GM18520 (cell line): ENCODE measurements at regions not wholly inside any gene's neighbourhood (a gene's known extent, or its start where the extent isn't known, plus 50 kb on each side); places are given as distances from the start of the nearest gene placed in this dataset.

Experiments used
- ATAC-seq: cut with Tn5 transposase; IDR thresholded peaks from one replicate; pipeline ENCODE4 v1.9.1; 2021; ENCODE audit not compliant: unreplicated experiment

DNA sequence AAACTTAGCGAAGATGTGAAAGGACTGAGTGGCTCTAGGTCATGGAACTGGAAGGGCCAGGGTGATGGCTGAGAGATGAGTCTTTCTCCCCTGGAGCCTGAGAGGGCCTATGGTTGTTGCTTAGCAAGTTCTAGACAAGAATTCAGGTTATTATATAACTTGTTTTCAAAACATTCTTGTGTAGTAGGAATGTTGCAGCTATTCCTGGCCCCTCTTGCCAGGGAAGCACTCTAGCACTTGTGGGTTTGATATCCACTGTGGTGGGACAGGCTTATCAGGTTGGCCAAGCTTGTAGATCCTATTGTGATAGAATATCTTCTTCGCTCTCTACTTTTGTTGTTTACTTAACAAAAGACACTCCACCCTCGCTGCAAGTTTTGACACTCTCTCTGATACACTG is 211.8 kb upstream of the CITED2 start:
- ATAC-seq, result no peak

DNA sequence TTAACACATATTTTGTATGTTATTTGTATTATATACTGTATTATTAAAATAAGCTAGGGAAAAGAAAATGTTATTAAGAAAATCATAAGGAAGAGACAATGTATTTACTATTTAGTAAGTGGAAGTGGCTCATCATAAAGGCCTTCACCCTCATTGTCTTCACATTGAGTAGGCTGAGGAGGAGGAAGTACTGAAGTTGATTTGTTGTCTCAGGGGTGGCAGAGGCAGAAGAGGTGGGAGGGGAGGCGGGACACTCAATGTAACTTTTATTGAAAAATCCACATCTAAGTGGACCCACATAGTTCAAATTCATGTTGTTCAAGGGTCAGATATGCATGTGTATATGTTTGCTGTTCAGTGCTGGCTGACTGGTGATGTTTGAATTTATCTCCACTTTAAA is 210.2 kb upstream of the CITED2 start:
- ATAC-seq, result no peak

DNA sequence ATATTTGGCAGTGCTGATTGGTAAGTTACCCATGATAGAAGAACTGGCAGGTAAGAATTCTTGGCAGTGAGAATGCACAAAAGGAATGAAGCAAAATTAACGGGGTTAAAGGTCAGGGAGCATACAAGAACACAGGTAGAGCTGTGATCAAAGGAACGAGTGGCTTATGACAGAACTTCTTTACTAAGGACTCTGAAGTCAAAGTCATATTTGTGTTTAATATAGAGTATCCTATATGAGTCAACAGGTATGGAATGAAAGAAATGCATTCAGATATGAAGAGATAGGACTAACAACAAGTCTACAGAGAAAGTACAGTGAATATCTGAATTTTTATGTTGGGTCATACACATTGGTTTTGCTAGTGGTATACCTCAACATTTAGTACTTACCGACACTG is 209.0 kb upstream of the CITED2 start:
- ATAC-seq, result no peak

DNA sequence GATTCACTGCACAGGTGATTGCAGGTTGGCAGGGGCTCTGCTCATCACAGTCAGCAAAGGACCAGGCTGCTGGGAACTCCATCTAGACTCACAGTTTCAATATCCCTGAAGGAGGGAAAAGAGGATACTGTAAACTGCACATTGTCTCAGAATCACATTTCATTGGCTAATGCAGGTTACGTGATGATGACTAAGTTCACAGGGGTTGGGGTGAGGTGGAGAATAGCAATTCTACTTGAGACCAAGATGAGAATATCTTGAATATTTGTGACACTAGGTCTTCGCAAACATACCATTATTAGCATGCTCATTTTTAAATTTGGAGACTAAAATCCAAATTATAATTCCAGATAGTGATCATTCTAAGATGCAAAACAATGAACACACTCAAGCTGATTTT is 208.5 kb upstream of the CITED2 start:
- no peak for ATAC-seq

DNA sequence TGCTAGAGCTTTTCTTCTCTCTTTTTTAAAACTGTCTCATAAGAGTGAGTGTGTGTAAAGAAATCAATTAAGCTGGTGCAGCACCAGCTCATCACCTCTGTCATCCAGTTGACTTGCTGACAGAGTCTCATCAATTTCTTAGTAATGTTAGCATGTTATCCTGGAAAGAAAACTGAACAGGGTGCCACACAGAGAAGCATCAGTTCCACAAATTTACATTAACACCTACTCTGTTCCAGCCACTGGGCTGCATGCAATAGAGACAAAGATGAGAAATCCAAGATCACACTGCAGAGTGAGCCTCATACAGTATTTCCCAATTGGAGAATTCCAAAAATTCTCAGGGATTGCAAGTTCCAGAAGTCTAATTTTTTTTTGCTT is 207.0 kb upstream of the CITED2 start:
- ATAC-seq, result no peak

DNA sequence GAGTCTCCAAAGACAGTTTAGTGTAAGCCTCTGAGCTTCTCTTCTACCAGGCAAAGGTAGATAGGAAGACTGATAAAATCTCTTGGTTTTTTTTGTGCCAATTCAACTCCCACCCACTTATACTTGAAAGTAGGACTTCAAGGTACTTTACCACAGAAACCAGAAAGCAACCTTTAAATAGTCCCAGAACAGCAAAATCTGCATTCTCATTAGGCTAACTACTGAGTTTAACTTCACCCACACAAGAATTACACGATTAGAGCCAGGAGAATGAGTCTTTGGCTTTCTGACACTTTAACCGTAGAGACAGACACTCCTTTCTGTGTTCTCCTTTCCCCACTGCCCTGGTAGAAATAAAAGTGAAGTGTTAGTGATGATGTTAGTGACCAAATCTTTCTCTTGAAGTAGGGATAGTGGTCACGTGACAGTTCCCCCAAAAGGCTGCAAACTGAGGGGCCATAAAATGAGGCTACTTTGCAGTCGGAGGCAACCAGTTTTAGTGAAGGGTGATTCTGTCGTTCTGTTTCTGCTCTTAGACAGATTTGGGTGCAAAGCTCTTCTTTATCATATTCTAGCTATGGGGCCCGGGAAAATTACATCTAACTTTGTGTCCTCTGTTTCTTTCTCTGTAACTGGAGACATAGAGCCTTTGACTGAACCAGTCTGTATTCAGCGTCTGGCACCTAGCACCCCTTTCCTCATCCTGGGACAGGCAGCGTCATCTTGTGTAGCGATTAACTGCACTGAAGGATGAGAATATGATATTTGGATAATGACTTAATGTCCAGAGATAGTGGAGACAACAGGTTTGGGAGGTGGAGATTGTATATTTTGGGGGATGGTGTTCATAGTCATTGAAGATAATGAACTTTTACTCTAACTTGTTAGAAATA is 206.4 kb upstream of the CITED2 start:
- ATAC-seq, result peak; percentile 90

DNA sequence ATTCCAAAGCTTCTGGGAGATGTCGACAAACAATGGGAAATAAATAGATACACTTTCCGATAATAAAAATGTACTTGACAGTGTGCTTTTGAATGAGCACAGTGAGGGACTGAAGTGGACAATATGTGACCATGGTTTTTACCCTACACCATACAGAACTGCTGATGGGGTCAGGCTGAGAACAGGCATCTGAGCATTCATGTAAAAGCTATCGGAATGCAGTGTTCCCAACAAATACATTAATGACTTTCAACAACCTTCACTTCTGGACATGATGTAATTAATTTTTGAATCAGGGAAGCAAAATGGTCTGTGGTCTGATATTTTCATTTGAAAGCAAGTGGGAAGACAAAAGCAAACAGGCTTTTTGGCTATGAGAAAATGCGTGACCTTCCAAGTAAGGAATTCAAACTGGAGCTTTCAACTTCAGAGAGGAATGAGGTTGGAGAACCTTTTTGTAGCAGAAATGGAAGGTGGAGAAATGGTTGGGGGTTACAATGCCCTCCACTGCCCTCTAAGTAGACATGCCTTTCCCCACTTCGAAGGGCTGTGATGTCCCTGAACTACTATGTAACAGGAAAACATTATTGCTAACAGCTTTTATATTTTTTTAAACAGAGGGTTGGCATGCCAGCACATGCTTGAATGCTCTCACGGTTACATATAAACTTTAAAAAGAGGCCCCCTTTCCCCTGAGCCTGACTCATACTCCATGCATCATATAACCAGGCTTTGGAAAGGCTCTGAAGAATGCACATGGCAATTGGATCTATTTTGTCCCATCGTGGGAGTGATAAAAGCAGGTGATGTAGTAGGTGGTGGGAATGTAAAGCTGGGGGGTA is 203.5 kb upstream of the CITED2 start:
- no peak for ATAC-seq

DNA sequence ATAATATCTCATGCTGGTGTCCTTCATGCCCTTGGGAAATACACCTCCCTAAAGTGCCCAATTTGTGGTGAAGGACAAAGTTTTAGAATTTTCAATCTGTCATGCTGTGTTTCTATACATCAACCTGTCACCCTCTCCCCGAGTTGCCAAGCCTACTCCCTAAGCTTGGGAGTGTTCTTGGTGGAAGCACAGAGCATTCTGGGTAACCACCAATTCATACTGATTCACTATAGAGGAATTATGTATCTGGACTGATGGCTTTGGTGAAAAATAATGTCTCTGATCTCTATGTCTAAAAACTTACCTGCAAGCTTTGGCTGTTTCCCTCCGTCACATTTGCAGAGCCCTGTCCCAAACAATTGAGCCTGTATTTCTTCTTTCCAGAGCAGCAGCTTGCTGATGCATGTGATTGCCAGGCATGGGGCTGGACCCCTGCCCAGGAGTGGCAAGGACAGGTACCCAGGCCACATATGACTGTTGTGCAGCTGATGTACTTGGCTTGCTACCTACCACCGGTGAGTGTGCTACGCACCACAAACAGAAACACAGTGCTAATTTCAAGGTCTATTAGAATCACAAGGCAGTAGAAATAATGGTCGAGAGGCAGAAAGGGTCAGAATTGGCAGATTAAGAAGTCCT is 202.8 kb upstream of the CITED2 start:
- no peak for ATAC-seq

DNA sequence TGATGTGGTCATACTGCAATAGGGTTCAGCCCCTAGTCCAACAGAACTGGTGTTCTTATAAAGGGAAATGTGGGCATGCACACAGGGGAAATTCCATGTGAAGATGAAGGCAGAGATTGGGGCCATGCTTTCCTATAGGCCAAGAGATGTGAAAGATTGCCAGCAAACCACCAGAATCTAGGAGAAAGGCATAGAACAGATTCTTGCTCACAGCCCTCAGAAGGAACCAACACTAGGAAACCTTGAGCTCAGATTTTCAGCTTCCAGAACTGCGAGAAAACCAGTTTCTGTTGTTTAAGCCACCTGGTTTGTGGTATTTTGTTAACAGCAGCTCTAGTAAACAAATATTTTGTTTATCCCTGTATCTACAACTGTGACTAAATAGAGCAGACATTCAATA is 197.6 kb upstream of the CITED2 start:
- no peak for ATAC-seq

DNA sequence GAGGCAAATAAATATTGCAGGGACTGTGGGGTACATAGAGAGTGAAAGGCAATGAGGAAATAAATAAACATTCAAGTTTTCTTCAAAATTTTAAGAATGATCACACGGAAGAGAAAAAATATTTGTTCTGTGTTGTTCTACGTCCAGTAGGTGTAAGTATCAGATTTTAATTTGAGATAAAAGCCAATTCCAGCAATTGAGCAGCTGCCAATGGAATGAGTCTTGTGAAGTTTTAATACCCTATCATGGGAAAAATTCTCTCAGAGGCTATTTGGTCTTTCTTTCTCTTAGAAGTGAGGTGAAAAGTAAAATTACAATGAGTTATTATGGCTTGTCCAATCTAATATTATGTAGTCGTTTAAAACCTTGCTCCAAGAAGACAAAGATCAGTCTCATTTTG is 195.7 kb upstream of the CITED2 start:
- ATAC-seq, result no peak

DNA sequence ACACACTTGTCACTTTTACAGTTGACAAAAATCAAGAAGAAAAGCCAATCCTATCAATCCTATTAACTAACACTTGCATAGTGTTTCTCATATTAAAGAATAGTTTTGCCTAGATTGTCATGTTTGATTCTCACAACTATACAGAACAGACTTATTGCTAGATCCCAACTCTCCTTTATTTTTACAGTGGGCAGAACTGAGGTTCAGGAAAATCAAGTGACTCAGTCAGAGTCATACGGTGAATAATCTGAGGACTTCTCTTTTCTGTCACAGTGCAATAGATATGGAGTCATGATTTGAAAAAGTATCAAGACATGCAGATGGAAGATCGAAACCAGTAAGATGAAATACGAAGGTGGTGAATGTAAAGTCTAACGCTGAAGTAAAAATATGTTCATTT is 195.1 kb upstream of the CITED2 start:
- ATAC-seq, result no peak

DNA sequence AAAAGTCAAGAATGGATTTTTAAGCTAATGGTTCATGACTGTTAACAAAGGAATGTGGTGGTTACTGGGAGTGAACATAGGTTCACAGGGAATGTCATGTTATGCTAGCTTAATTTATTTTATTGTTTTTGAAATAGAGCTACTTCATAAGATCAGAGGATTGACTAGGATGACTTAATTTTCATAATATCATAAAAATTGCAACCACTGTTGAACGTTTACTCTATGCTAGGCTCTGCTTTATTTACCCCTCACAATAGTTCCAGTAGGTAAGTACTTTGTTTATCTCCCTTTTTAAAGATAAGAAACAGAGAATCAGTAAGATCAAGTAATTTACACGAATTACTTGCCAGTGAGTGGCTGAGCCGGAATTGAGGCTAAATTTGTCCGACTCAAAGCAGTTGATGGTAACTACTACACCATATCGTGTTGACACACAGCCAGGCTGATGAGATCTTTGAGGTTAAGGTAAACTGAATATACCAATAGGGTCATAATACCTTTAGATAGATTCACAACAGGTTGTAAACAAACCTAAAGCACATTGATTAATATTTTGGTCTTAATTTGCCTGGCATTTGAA is 194.6 kb upstream of the CITED2 start:
- ATAC-seq, result no peak

DNA sequence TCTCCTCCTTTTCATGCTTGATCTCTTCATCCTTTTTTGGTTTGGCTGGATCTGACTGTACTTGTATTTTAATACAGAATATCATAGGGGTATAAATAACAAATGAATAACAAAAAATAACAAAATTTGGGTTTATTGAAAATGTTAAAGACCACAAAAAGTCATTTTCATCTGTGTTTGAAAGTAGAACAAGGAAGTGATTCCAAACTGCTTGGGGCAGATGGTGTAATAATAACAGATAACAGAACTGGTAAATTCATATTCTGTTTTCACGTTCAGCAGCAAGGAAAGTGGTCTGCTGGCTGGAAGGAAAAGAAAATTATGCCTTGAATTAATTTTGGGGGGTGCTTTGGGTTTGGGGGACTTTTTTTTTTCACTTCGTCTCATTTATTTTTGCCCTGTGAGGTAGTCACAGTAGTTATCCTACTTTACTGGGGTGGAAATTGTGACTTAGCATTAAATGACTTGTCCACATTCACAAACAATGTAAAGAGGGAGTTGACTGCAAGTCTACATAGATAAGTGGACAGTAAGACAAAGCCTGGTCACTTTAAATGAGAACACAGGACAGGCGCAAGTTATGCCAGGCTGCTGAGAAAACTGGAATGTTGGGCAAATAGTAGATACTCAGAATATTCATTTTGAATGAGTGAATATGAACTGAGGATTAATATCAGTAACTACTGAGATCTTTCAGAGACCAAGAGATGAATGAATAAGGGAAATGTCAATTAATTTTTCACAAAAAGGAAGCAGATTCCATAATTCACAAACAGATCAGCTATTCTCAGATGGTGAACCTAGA is 193.9 kb upstream of the CITED2 start:
- no peak for ATAC-seq

DNA sequence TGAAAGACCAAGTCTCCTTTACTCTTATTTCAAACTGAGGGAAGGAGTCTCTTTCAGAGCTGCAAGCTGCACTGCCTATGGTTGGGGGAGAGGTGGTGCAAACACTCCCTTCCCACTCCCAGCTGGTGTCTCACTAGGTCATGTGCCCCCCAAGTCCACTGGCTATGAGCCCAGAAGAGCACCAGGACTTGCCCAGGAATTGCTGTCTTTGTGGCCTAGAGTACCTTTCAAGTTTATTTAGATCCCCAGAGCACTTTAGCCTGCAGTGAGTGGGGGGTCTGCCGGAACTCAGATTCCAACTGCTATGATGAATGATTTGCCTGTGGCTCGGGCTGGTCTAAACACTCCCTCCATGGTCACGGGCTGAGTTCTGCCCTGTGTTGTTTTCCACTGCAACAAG is 192.6 kb upstream of the CITED2 start:
- no peak for ATAC-seq

DNA sequence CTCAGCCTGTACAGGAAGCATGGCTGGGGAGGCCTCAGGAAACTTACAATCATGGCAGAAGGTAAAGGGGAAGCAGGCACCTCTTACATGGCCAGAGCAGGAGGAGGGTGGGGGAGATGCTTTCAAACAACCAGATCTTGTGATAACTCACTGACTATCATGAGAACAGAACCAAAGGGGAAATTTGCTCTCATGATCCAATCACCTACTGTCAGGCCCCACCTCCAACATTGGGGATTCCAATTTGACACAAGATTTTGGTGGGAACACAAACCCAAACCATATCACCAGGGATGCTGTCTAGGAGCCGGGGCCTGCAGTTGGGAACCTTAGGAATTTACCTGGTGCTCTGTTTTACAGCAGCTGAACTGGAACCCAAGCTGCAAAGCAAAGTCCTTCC is 191.1 kb upstream of the CITED2 start:
- ATAC-seq, result no peak

DNA sequence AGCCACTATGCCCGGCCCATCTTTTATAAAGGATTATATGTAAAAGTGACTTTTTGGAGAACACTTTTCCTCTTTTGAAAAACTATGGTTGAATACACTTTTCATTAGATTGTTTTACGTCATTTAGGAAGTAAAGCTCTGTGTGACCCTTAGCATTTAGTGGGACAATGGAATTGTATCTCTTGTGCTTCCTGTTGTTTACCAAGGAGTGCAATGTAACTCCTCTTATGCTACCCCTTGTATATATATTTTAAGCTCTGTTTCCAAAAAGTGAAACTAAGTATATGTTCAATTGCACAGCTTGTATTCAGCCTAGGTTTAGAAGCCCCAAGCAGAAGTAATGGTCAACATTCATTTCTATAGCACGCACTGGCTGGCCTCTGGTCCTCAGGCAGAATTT is 183.1 kb upstream of the CITED2 start:
- no peak for ATAC-seq

DNA sequence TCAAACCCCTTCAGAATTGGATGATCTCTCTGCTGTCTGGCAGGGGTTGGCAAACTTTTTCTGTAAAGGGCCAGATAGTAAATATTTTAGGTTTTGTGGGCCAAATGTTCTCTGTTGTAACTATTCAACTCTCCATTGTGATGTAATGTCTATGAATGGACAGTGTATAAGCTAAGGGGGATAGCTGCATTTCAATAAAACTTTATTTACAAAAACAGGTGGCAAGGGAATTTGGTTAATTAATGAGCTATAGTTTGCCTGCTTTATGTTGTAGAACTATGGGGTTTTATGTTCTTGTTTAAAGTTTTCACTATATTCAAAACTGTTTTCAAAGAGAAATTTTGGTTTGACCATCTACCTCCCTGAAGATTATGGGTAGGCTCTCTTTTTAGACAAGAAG is 182.1 kb upstream of the CITED2 start:
- ATAC-seq, result no peak

DNA sequence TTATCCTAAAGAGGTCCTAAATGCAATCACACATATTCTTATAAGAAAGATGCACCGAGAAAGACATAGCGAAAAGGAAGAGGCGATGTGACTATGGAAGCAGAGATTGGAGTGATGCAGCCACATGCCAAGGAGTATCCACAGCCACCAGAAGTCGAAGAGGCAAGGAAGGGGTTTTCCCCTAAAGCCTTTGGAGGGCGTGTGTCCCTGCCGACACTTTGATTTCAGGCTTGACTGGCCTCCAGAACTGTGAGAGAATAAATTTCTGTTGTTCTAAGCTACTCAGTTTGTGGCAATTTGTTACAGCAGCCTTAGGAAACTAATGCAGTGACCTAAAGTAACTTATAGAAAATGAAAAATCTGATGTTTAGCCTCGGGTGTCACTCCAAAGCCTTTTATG is 179.5 kb upstream of the CITED2 start:
- no peak for ATAC-seq

DNA sequence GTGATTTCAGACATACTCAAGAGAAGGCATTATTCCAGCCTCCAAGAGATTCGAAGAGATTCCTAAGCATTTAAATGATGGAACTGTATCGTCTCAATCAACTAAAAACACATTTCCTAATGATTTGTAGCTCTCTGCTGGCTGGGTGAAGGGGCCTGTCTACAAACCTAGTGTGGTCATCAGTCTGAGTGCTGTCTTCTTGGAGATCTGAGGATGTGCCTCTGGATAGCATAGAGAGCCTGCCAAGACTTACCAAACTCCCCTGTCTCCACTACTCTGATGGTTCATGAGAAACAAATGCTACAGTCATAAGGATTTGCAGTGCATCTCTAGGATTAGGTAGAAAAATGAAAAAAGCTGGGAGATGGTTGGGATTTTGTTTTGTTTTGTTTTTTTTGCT is 176.9 kb upstream of the CITED2 start:
- no peak for ATAC-seq

DNA sequence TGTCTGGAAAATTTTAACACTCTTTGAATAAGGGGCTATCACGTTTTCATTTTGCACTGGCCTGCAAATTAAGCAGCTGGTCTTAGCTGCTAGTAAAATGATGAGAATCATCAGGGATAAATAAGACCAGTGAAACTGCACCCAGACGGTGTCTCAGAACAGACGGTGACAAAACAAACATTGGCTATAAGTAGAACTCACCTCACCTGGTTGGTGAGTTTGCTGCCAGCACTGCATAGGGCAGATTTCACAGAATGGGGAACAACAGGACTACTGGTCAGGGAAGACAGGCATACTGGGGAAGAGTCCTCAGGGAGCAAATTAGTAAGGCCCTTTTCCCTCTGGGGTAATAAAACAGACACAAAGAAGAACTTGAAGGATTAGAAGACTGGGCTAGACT is 175.9 kb upstream of the CITED2 start:
- ATAC-seq, result no peak
